SK-N-SH treated with all-trans-retinoic acid at 6 μM for 48 hours (cell line): ENCODE measurements at regions not wholly inside any gene's neighbourhood (a gene's known extent, or its start where the extent isn't known, plus 50 kb on each side); places are given as distances from the start of the nearest gene placed in this dataset.

Experiments
- ARNTL ChIP-seq: fragments of 450-650 bp; formaldehyde crosslinking; IDR thresholded peaks from 2 replicates; pipeline ENCODE4 v1.5.0; 2020; ENCODE audit warnings: low read depth, mild to moderate bottlenecking, moderate library complexity, borderline replicate concordance
- BACH2 ChIP-seq: fragments of 250-450 bp; sonication (Bioruptor Pico); IDR thresholded peaks from 2 replicates; pipeline ENCODE4 v1.9.0; 2021; ENCODE audit warnings: mild to moderate bottlenecking, borderline replicate concordance
- PPARA ChIP-seq: fragments of 250-450 bp; sonication (Bioruptor Pico); IDR thresholded peaks from 2 replicates; pipeline ENCODE4 v1.5.0; 2020; ENCODE audit warnings: mild to moderate bottlenecking, borderline replicate concordance
- RARB ChIP-seq: fragments of 250-450 bp; sonication (Bioruptor Pico); IDR thresholded peaks from 2 replicates; pipeline ENCODE4 v1.8.0; 2021; ENCODE audit warnings: mild to moderate bottlenecking, moderate library complexity
- TCF4 ChIP-seq: fragments of 250-450 bp; sonication (Bioruptor Pico); IDR thresholded peaks from 2 replicates; pipeline ENCODE4 v1.8.0; 2021; ENCODE audit warnings: mild to moderate bottlenecking, moderate library complexity, borderline replicate concordance
- TOX ChIP-seq: fragments of 250-450 bp; sonication (Bioruptor Pico); IDR thresholded peaks from 2 replicates; pipeline ENCODE4 v1.8.0; 2021; ENCODE audit warnings: mild to moderate bottlenecking, moderate library complexity, borderline replicate concordance
- ZC3H10 ChIP-seq: fragments of 250-450 bp; sonication (Bioruptor Pico); IDR thresholded peaks from 2 replicates; pipeline ENCODE4 v1.5.1; 2021; ENCODE audit warnings: mild to moderate bottlenecking, moderate library complexity
- ZFP3 ChIP-seq: fragments of 250-450 bp; sonication (Bioruptor Pico); IDR thresholded peaks from 2 replicates; pipeline ENCODE4 v1.5.0; 2020; ENCODE audit warnings: mild to moderate bottlenecking, moderate library complexity
- ZFP30 ChIP-seq: fragments of 450-650 bp; formaldehyde crosslinking; IDR thresholded peaks from 2 replicates; pipeline ENCODE4 v1.5.0; 2022; ENCODE audit warnings: mild to moderate bottlenecking, moderate library complexity
- ZNF565 ChIP-seq: fragments of 450-650 bp; formaldehyde crosslinking; conservative IDR thresholded peaks from 2 replicates; pipeline ENCODE4 v1.5.0; 2020; ENCODE audit warnings: low read depth, mild to moderate bottlenecking, moderate library complexity
- TF ChIP-seq, protein P1 (sequence below): fragments of 250-450 bp; sonication (Bioruptor Pico); IDR thresholded peaks from 2 replicates; pipeline ENCODE4 v1.5.1; 2020; ENCODE audit warnings: low read depth, mild to moderate bottlenecking, moderate library complexity
- TF ChIP-seq, protein P2 (sequence below): fragments of 250-450 bp; sonication (Bioruptor Pico); IDR thresholded peaks from 2 replicates; pipeline ENCODE4 v1.5.0; 2020; ENCODE audit warnings: mild to moderate bottlenecking, moderate library complexity
- TF ChIP-seq, protein P3 (sequence below): fragments of 250-450 bp; sonication (Bioruptor Pico); IDR thresholded peaks from 2 replicates; pipeline ENCODE4 v1.8.0; 2020; ENCODE audit warnings: mild to moderate bottlenecking, moderate library complexity, borderline replicate concordance

DNA sequence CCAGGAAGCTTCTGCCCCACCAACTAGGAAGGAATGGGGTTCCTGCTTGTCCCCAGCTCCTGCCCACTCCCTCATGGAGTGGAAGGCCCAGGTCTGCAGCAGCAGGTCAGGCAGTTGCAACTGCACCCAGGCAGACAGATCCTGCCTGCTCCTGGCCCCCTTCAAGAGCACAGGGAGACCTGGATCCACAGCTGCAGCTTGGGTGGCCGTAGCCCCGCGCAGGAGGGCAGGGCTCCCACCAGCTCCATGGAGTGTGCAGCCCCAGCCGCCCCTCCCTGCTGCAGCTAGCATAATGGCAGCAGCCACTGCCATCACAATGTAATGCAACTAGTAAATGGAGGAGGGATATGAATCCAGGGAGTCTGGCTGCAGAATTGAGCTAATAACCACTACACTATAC is 187.5 kb upstream of the PLET1 start:
- TF ChIP-seq, protein P1, sequence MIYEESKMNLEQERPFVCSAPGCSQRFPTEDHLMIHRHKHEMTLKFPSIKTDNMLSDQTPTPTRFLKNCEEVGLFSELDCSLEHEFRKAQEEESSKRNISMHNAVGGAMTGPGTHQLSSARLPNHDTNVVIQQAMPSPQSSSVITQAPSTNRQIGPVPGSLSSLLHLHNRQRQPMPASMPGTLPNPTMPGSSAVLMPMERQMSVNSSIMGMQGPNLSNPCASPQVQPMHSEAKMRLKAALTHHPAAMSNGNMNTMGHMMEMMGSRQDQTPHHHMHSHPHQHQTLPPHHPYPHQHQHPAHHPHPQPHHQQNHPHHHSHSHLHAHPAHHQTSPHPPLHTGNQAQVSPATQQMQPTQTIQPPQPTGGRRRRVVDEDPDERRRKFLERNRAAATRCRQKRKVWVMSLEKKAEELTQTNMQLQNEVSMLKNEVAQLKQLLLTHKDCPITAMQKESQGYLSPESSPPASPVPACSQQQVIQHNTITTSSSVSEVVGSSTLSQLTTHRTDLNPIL (CRISPR knock-in tag), result no peak
- no peak for TF ChIP-seq TCF4 (CRISPR knock-in tag)
- TF ChIP-seq ARNTL (CRISPR knock-in tag), result no peak
- TF ChIP-seq ZNF565 (CRISPR knock-in tag), result no peak
- TF ChIP-seq PPARA (CRISPR knock-in tag), result no peak
- TF ChIP-seq, protein P2, sequence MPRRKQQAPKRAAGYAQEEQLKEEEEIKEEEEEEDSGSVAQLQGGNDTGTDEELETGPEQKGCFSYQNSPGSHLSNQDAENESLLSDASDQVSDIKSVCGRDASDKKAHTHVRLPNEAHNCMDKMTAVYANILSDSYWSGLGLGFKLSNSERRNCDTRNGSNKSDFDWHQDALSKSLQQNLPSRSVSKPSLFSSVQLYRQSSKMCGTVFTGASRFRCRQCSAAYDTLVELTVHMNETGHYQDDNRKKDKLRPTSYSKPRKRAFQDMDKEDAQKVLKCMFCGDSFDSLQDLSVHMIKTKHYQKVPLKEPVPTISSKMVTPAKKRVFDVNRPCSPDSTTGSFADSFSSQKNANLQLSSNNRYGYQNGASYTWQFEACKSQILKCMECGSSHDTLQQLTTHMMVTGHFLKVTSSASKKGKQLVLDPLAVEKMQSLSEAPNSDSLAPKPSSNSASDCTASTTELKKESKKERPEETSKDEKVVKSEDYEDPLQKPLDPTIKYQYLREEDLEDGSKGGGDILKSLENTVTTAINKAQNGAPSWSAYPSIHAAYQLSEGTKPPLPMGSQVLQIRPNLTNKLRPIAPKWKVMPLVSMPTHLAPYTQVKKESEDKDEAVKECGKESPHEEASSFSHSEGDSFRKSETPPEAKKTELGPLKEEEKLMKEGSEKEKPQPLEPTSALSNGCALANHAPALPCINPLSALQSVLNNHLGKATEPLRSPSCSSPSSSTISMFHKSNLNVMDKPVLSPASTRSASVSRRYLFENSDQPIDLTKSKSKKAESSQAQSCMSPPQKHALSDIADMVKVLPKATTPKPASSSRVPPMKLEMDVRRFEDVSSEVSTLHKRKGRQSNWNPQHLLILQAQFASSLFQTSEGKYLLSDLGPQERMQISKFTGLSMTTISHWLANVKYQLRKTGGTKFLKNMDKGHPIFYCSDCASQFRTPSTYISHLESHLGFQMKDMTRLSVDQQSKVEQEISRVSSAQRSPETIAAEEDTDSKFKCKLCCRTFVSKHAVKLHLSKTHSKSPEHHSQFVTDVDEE (CRISPR knock-in tag), result no peak
- TF ChIP-seq TOX (CRISPR knock-in tag), result no peak
- TF ChIP-seq, protein P3, sequence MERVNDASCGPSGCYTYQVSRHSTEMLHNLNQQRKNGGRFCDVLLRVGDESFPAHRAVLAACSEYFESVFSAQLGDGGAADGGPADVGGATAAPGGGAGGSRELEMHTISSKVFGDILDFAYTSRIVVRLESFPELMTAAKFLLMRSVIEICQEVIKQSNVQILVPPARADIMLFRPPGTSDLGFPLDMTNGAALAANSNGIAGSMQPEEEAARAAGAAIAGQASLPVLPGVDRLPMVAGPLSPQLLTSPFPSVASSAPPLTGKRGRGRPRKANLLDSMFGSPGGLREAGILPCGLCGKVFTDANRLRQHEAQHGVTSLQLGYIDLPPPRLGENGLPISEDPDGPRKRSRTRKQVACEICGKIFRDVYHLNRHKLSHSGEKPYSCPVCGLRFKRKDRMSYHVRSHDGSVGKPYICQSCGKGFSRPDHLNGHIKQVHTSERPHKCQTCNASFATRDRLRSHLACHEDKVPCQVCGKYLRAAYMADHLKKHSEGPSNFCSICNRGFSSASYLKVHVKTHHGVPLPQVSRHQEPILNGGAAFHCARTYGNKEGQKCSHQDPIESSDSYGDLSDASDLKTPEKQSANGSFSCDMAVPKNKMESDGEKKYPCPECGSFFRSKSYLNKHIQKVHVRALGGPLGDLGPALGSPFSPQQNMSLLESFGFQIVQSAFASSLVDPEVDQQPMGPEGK (CRISPR knock-in tag), result no peak
- no peak for TF ChIP-seq ZFP30
- no peak for TF ChIP-seq BACH2
- no peak for TF ChIP-seq ZFP3 (CRISPR knock-in tag)
- no peak for TF ChIP-seq ZC3H10 (CRISPR knock-in tag)
- TF ChIP-seq RARB (CRISPR knock-in tag), result no peak
